Stomach (tissue), 8 donors: ENCODE measurements at regions not wholly inside any gene's neighbourhood (a gene's known extent, or its start where the extent isn't known, plus 50 kb on each side); places are given as distances from the start of the nearest gene placed in this dataset.

ENCODE experiments used
- DNase-seq, 2 donors: peaks; one replicate each; pipeline versions ENCODE4 v3.0.0 to v3.0.0-alpha.2; 2013 to 2019
- H3K27ac ChIP-seq, 5 donors: fragments of 200-600 bp in 4 of 5; sonication (generic) in 4 of 5; one replicate each; pipeline ENCODE4 v1.5.1; 2013 to 2019; ENCODE audit warnings: mild to moderate bottlenecking in 1 of 5, moderate library complexity in 1 of 5
- H3K27me3 ChIP-seq, 3 donors: fragments of 200-600 bp; sonication (generic); one replicate each; pipeline ENCODE4 v1.5.1; 2017 to 2019; ENCODE audit warnings: mixed run types in 1 of 3
- H3K36me3 ChIP-seq, 4 donors: fragments of 200-600 bp; sonication (generic); 1 replicate in 3 of 4; 2 replicates in 1 of 4; pipeline ENCODE4 v1.5.1; 2016 to 2019
- H3K4me1 ChIP-seq, 4 donors: fragments of 200-600 bp; sonication (generic); one replicate each; pipeline ENCODE4 v1.5.1; 2016 to 2019
- H3K4me3 ChIP-seq, 4 donors: fragments of 200-600 bp; sonication (generic) in 3 of 4; one replicate each; pipeline ENCODE4 v1.5.1; 2016 to 2019; ENCODE audit warnings: mild to moderate bottlenecking in 1 of 4
- H3K9me3 ChIP-seq, 4 donors: fragments of 200-600 bp; sonication (generic); one replicate each; pipeline ENCODE4 v1.5.1; 2016 to 2019
- CTCF ChIP-seq, 7 experiments: fragments of 450-650 bp in 4 of 7; fragments of 200-600 bp in 3 of 7; sonication (generic) in 3 of 7; IDR thresholded peaks; one replicate each; pipeline ENCODE4 v1.5.1; 2016 to 2019; ENCODE audit warnings: antibody characterized with exemption in 7 of 7, control low read depth in 2 of 7, mild to moderate bottlenecking in 1 of 7
- EP300 ChIP-seq: sonication (generic); formaldehyde crosslinking; IDR thresholded peaks from one replicate; pipeline ENCODE4 v1.6.1; 2017; ENCODE audit warnings: antibody characterized with exemption
- POLR2A ChIP-seq, 4 donors: fragments of 450-650 bp; IDR thresholded peaks; one replicate each; pipeline ENCODE4 v1.6.1; 2016; ENCODE audit warnings: antibody characterized with exemption in 4 of 4, control low read depth in 2 of 4, mild to moderate bottlenecking in 1 of 4, moderate library complexity in 1 of 4
- POLR2AphosphoS5 ChIP-seq, 3 donors: sonication (generic); formaldehyde crosslinking; IDR thresholded peaks; one replicate each; pipeline ENCODE4 v1.6.1; 2016; ENCODE audit warnings: antibody characterized with exemption in 3 of 3
- WGBS, 5 donors: extraction: QIAGEN DNeasy Blood & Tissue Kit in 3 of 5; methylation state at CpG; one replicate each; pipeline versions ENCODE4 v1.1.5 to v1.1.7; 2013 to 2018; 5-methylcytosine and 5-hydroxymethylcytosine counted together
- intact Hi-C: fragments of 100-400 bp; cut with DNase I; formaldehyde crosslinking; loops from one replicate; pipeline ENCODE4 v1.15.1; 2023; ENCODE audit warnings: low total_unique reads
- donor health status: healthy with polysubstance abuse.
- donor health status: Bipolar disorder and iron deficiency.
- donor health status: healthy.

GRCh38 chrX:28311466-28311865, 275.8 kb upstream of the IL1RAPL1 start:
- Histone ChIP-seq H3K4me1 (no peaks in the 10 kb centered on the region), H3K27ac (no peak overlapping the region), H3K27me3 (no peaks in the 10 kb centered on the region), H3K9me3 (peaks cover 0 to 5% (median 2%) of the 10 kb centered on the region in 4 donors), H3K36me3 (no peaks in the 10 kb centered on the region), H3K4me3 (no peak overlapping the region)
- TF ChIP-seq POLR2A (IDR thresholded peaks at IDR 0.05) = no peak
- TF ChIP-seq POLR2AphosphoS5 (IDR thresholded peaks at IDR 0.05) = no peak
- TF ChIP-seq CTCF (IDR thresholded peaks at IDR 0.05) = no peak
- TF ChIP-seq EP300 = no peak
- intact Hi-C loops = no loop called here
- peak in 1 of 2 donors; percentile 19 for DNase-seq
- 40 to 74% (median 59%) methylated on average over 3 of the region's 3 CpGs for WGBS, 5 donors

- WGBS, 5 donors = 58 to 83% (median 69%) methylated on average over 2 of the region's 2 CpGs
- no peak for TF ChIP-seq POLR2A (IDR thresholded peaks at IDR 0.05)
- TF ChIP-seq CTCF (IDR thresholded peaks at IDR 0.05) = no peak
- no peak for TF ChIP-seq POLR2AphosphoS5 (IDR thresholded peaks at IDR 0.05)
- no peak for TF ChIP-seq EP300
- no peaks in the 10 kb centered on the region for H3K36me3 ChIP-seq
- intact Hi-C loops = no loop called here
- no peak overlapping the region for H3K27ac ChIP-seq
- no peak overlapping the region for H3K4me3 ChIP-seq
- no peak for DNase-seq
- no peaks in the 10 kb centered on the region for H3K4me1 ChIP-seq
- H3K9me3 ChIP-seq = peaks cover 0 to 1% (median 0%) of the 10 kb centered on the region in 4 donors
- H3K27me3 ChIP-seq = no peaks in the 10 kb centered on the region
These were observed 283.8 kb upstream of the IL1RAPL1 start for GRCh38 chrX:28303486-28303885.

- Histone ChIP-seq H3K4me3 (no peak overlapping the region), H3K4me1 (no peaks in the 10 kb centered on the region), H3K27ac (no peak overlapping the region), H3K36me3 (no peaks in the 10 kb centered on the region), H3K9me3 (no peaks in the 10 kb centered on the region), H3K27me3 (no peaks in the 10 kb centered on the region)
- intact Hi-C loops = no loop called here
- 58 to 96% (median 71%) methylated on average over 1 of the region's 1 CpG for WGBS, 5 donors
- no peak for DNase-seq
- TF ChIP-seq POLR2AphosphoS5 (IDR thresholded peaks at IDR 0.05) = no peak
- no peak for TF ChIP-seq EP300
- no peak for TF ChIP-seq POLR2A (IDR thresholded peaks at IDR 0.05)
- TF ChIP-seq CTCF (IDR thresholded peaks at IDR 0.05) = no peak
These were observed 297.5 kb upstream of the DCAF8L1 start for GRCh38 chrX:28278726-28279125.

GRCh38 chrX:28278251-28278650, 297.0 kb upstream of the DCAF8L1 start:
- H3K4me3 ChIP-seq = no peak overlapping the region

More at GRCh38 chrX:28278251-28278650, 297.0 kb upstream of the DCAF8L1 start:
- no peaks in the 10 kb centered on the region for H3K4me1 ChIP-seq
- 54 to 75% (median 63%) methylated on average over 4 of the region's 4 CpGs for WGBS, 5 donors
- no peaks in the 10 kb centered on the region for H3K36me3 ChIP-seq
- H3K27ac ChIP-seq = no peak overlapping the region
- H3K9me3 ChIP-seq = no peaks in the 10 kb centered on the region
- DNase-seq = peak in 1 of 2 donors; percentile 7
- no peaks in the 10 kb centered on the region for H3K27me3 ChIP-seq
- TF ChIP-seq EP300 (no peak), POLR2A (IDR thresholded peaks at IDR 0.05) (no peak), CTCF (IDR thresholded peaks at IDR 0.05) (no peak), POLR2AphosphoS5 (IDR thresholded peaks at IDR 0.05) (no peak)
- intact Hi-C loops = no loop called here
